ENCODE measurements at regions not wholly inside any gene's neighbourhood (a gene's known extent, or its start where the extent isn't known, plus 50 kb on each side); places are given as distances from the start of the nearest gene placed in this dataset.

DNA sequence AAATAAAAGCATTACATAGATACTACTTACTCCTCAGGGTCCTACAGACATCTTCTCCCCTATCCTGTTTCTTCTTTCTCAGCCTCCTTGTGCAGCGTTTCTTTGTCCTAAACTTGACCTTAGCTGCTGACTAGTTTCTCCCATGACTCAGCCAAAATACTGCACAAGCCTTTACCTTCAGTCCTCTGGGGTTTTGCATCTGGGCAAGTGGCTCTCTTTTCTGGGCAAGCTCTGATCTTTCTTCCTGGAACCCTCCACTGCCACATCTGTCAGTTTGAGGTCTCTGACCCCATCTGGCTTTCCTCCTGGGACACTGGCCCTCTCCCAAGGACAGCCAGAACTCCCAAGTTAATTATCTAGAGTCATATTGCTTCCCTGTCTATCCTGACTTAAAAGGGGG lies 838.4 kb downstream of the DHX35 start:
- Histone ChIP-seq H3K27me3 (ENCODE audit: insufficient read depth, low read length) (no peaks in the 10 kb centered on the region), H3K27ac (ENCODE audit: low read depth, low read length, poor library complexity, severe bottlenecking) (no peak overlapping the region), H3F3A (ENCODE audit: insufficient read depth, low read length) (no peaks in the 10 kb centered on the region), H3K36me3 (ENCODE audit: insufficient read depth, low read length) (no peaks in the 10 kb centered on the region), H3K79me2 (ENCODE audit: insufficient read depth, low read length) (no peaks in the 10 kb centered on the region), H3K9ac (ENCODE audit: low read length) (no peak overlapping the region), H3K9me2 (ENCODE audit: low read depth, low read length) (no peaks in the 10 kb centered on the region), H3K9me3 (ENCODE audit: low read length) (no peaks in the 10 kb centered on the region), H3K4me1 (ENCODE audit: insufficient read depth, low read length, severe bottlenecking) (no peaks in the 10 kb centered on the region), H3K4me3 (ENCODE audit: low read depth, low read length, poor library complexity, severe bottlenecking) (no peak overlapping the region), H2AFZ (ENCODE audit: low read length) (no peak overlapping the region), H4K20me1 (ENCODE audit: insufficient read depth, low read length) (no peaks in the 10 kb centered on the region), H3K4me2 (ENCODE audit: low read length) (no peak overlapping the region)
- TF ChIP-seq EZH2 (IDR thresholded peaks at IDR 0.05; ENCODE audit: borderline replicate concordance, low read length), result no peak
- TF ChIP-seq, protein P1, sequence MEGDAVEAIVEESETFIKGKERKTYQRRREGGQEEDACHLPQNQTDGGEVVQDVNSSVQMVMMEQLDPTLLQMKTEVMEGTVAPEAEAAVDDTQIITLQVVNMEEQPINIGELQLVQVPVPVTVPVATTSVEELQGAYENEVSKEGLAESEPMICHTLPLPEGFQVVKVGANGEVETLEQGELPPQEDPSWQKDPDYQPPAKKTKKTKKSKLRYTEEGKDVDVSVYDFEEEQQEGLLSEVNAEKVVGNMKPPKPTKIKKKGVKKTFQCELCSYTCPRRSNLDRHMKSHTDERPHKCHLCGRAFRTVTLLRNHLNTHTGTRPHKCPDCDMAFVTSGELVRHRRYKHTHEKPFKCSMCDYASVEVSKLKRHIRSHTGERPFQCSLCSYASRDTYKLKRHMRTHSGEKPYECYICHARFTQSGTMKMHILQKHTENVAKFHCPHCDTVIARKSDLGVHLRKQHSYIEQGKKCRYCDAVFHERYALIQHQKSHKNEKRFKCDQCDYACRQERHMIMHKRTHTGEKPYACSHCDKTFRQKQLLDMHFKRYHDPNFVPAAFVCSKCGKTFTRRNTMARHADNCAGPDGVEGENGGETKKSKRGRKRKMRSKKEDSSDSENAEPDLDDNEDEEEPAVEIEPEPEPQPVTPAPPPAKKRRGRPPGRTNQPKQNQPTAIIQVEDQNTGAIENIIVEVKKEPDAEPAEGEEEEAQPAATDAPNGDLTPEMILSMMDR (IDR thresholded peaks at IDR 0.05; ENCODE audit: low read length), result no peak

DNA sequence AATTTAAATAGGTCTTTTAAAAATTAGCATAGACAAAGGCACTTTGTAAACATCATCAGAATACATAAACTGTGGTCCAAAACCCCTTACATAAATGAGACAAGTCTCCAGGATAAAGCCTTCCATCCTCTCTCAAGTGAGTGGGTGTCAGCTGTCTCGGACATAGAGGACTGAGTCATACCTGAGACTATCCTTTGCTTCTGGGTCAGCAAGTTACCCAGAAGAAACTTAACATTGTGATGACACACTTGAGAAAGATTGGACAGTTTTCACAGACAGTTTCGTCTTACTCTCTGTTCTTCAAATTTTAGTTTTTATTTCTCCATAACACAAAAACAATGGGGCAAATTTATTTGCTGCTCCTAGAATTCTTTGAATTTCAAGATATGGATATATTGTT lies 838.0 kb downstream of the DHX35 start:
- H3K9ac ChIP-seq (ENCODE audit: low read length), result no peak overlapping the region
- no peaks in the 10 kb centered on the region for H3K79me2 ChIP-seq (ENCODE audit: insufficient read depth, low read length)
- H2AFZ ChIP-seq (ENCODE audit: low read length), result no peak overlapping the region
- no peaks in the 10 kb centered on the region for H3K27me3 ChIP-seq (ENCODE audit: insufficient read depth, low read length)
- no peaks in the 10 kb centered on the region for H3F3A ChIP-seq (ENCODE audit: insufficient read depth, low read length)
- H3K4me1 ChIP-seq (ENCODE audit: insufficient read depth, low read length, severe bottlenecking), result no peaks in the 10 kb centered on the region
- no peaks in the 10 kb centered on the region for H3K9me3 ChIP-seq (ENCODE audit: low read length)
- H4K20me1 ChIP-seq (ENCODE audit: insufficient read depth, low read length), result no peaks in the 10 kb centered on the region
- no peak overlapping the region for H3K27ac ChIP-seq (ENCODE audit: low read depth, low read length, poor library complexity, severe bottlenecking)
- H3K4me3 ChIP-seq (ENCODE audit: low read depth, low read length, poor library complexity, severe bottlenecking), result no peak overlapping the region
- TF ChIP-seq, protein P1 (IDR thresholded peaks at IDR 0.05; ENCODE audit: low read length), result no peak
- no peak for TF ChIP-seq EZH2 (IDR thresholded peaks at IDR 0.05; ENCODE audit: borderline replicate concordance, low read length)
- H3K4me2 ChIP-seq (ENCODE audit: low read length), result no peak overlapping the region
- no peaks in the 10 kb centered on the region for H3K9me2 ChIP-seq (ENCODE audit: low read depth, low read length)
- no peaks in the 10 kb centered on the region for H3K36me3 ChIP-seq (ENCODE audit: insufficient read depth, low read length)

DNA sequence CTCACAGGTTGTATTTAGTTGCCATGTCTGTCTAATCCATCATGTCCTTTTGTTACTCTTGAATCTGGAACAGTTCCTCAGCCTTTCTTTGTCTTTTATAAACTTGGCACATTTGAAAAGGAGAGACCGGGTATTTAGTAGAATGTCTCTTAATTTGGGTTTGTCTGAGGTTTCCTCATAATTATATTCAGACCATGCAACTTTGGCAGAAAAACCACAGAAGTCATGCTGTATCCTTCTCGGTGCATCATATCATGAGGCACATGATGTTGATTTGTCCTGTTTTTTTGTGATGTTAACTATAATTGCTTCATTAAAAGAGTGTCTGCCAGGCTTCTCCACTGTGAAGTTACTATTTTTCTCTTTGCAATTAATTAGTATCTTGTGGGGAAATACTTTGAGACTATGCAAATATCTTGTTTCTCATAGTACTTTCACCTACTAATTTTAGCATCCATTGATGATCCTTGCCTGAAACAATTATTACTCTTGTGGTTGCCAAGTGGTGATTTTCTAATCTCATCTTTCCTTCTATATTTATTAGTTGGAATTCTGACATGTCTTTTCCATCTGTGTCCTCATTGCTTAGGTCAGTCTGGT lies 837.3 kb downstream of the DHX35 start:
- Histone ChIP-seq H3K36me3 (ENCODE audit: insufficient read depth, low read length) (no peaks in the 10 kb centered on the region), H4K20me1 (ENCODE audit: insufficient read depth, low read length) (no peaks in the 10 kb centered on the region), H3K4me1 (ENCODE audit: insufficient read depth, low read length, severe bottlenecking) (no peaks in the 10 kb centered on the region), H3K27me3 (ENCODE audit: insufficient read depth, low read length) (no peaks in the 10 kb centered on the region), H3K27ac (ENCODE audit: low read depth, low read length, poor library complexity, severe bottlenecking) (no peak overlapping the region), H3K9ac (ENCODE audit: low read length) (no peak overlapping the region), H3F3A (ENCODE audit: insufficient read depth, low read length) (no peaks in the 10 kb centered on the region), H2AFZ (ENCODE audit: low read length) (no peak overlapping the region), H3K9me2 (ENCODE audit: low read depth, low read length) (no peaks in the 10 kb centered on the region), H3K4me3 (ENCODE audit: low read depth, low read length, poor library complexity, severe bottlenecking) (no peak overlapping the region), H3K4me2 (ENCODE audit: low read length) (no peak overlapping the region), H3K79me2 (ENCODE audit: insufficient read depth, low read length) (no peaks in the 10 kb centered on the region), H3K9me3 (ENCODE audit: low read length) (no peaks in the 10 kb centered on the region)
- no peak for TF ChIP-seq EZH2 (IDR thresholded peaks at IDR 0.05; ENCODE audit: borderline replicate concordance, low read length)
- TF ChIP-seq, protein P1 (IDR thresholded peaks at IDR 0.05; ENCODE audit: low read length), result no peak
